ENCODE measurements at regions not wholly inside any gene's neighbourhood (a gene's known extent, or its start where the extent isn't known, plus 50 kb on each side); places are given as distances from the start of the nearest gene placed in this dataset.

GRCh38 chr7:42588876-42589275, 323.0 kb downstream of the C7orf25 start (continued):
- no peak for TF ChIP-seq E2F6 (IDR thresholded peaks at IDR 0.05)
- no peak for TF ChIP-seq RBBP5 (IDR thresholded peaks at IDR 0.05; ENCODE audit: borderline replicate concordance, low read depth, low read length)
- TF ChIP-seq TAF1 (IDR thresholded peaks at IDR 0.05; ENCODE audit: low read depth, low read length): no peak

Measured in H1 (cell line).